Erythroblast (primary cell): ENCODE measurements at regions not wholly inside any gene's neighbourhood (a gene's known extent, or its start where the extent isn't known, plus 50 kb on each side); places are given as distances from the start of the nearest gene placed in this dataset.

Experiments used
- GATA1 ChIP-seq: IDR thresholded peaks from 2 replicates; pipeline ENCODE4 v1.6.1; 2011; ENCODE audit warnings: low read depth, mild to moderate bottlenecking, control low read depth, low read length, moderate library complexity
- POLR2A ChIP-seq: IDR thresholded peaks from 2 replicates; pipeline ENCODE4 v1.6.1; 2011; ENCODE audit warnings: mild to moderate bottlenecking, low read length

GRCh38 chr4:118557298-118557851 is 127.8 kb upstream of the METTL14 start:
- TF ChIP-seq POLR2A = no peak
- no peak for TF ChIP-seq GATA1
